Heart left ventricle (tissue), 13 donors: ENCODE measurements at regions not wholly inside any gene's neighbourhood (a gene's known extent, or its start where the extent isn't known, plus 50 kb on each side); places are given as distances from the start of the nearest gene placed in this dataset.

Experiments
- POLR2A ChIP-seq, 2 donors: fragments of 450-650 bp; IDR thresholded peaks; one replicate each; pipeline ENCODE4 v1.6.1; 2017; ENCODE audit warnings: antibody characterized with exemption in 2 of 2, mild to moderate bottlenecking in 2 of 2, moderate library complexity in 2 of 2
- TF ChIP-seq, protein P1 (sequence below), 12 donors: fragments of 200-600 bp; sonication (generic) in 4 of 12; IDR thresholded peaks; one replicate each; pipeline versions ENCODE4 v1.5.0 to v1.8.0; 2018 to 2022; ENCODE audit warnings: antibody characterized with exemption in 12 of 12, mild to moderate bottlenecking in 5 of 12
- donor health status: ischemic (EF 13 %, LVEDD 7.1; RV severe dilation, severe dysfunction).
- donor health status: DM: no; HTN: yes; CAD: no.
- donor health status: DM: no; HTN: no; CAD: no.
- donor health status: ischemic (EF 25% LVEDD 6.9; RV normal size, moderate dysfunction).
- donor health status: ischemic (EF 25% LVEDD 5.7; RV mildly dilated, moderate dysfunction).
- donor health status: ischemic (EF 35%, LVEDD 5.7; RV mildly dilated, moderate dysfunction).
- donor health status: nonischemic (EF 11% LVEDD 7.7; RV severe dilation, severe dysfunction).
- donor health status: DM: yes; HTN: yes; CAD: no.
- donor health status: PGD.
- donor health status: ischemic (EF 29% LVEDD 5.4; RV normal size, mild dysfunction).
- donor health status: nonischemic (EF 23%, LVEDD 6.1; RV moderate dilation, normal function).

GRCh38 chr16:56106527-56106926 is 84.8 kb upstream of the GNAO1 start:
- TF ChIP-seq, protein P1, sequence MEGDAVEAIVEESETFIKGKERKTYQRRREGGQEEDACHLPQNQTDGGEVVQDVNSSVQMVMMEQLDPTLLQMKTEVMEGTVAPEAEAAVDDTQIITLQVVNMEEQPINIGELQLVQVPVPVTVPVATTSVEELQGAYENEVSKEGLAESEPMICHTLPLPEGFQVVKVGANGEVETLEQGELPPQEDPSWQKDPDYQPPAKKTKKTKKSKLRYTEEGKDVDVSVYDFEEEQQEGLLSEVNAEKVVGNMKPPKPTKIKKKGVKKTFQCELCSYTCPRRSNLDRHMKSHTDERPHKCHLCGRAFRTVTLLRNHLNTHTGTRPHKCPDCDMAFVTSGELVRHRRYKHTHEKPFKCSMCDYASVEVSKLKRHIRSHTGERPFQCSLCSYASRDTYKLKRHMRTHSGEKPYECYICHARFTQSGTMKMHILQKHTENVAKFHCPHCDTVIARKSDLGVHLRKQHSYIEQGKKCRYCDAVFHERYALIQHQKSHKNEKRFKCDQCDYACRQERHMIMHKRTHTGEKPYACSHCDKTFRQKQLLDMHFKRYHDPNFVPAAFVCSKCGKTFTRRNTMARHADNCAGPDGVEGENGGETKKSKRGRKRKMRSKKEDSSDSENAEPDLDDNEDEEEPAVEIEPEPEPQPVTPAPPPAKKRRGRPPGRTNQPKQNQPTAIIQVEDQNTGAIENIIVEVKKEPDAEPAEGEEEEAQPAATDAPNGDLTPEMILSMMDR (IDR thresholded peaks at IDR 0.05): no peak
- no peak for TF ChIP-seq POLR2A (IDR thresholded peaks at IDR 0.05)
